ENCODE measurements at regions not wholly inside any gene's neighbourhood (a gene's known extent, or its start where the extent isn't known, plus 50 kb on each side); places are given as distances from the start of the nearest gene placed in this dataset.
"Not testable (repeated sequence)": the region's sequence is repeated elsewhere in the genome, so short reads cannot be mapped to it uniquely, and the experiment has no call there.

DNA sequence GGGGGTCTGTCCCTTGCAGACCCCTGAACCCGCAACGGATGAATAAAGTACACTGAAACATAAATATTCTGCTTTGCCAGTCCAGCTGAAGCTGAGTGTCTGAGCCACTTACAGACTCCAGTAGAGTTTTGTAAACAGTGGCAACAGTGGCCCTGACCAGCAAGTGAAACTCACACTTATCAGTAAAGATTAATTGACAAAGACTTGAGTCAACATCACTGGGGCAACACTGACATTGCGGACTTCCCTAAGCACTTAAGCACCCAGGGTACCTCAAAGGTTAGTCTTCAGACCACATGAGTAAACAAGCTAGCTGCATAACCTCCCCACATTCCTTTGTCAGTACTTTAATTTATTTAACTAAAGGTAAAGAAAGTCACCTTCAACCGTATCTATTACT is 79.8 kb upstream of the HSFY2 start:
- POLR2A ChIA-PET; DNase-seq (ENCODE audit: low read depth, low spot score); CTCF ChIA-PET; H3K4me3 ChIP-seq (ENCODE audit: low read depth, low read length): not testable (repeated sequence)

DNA sequence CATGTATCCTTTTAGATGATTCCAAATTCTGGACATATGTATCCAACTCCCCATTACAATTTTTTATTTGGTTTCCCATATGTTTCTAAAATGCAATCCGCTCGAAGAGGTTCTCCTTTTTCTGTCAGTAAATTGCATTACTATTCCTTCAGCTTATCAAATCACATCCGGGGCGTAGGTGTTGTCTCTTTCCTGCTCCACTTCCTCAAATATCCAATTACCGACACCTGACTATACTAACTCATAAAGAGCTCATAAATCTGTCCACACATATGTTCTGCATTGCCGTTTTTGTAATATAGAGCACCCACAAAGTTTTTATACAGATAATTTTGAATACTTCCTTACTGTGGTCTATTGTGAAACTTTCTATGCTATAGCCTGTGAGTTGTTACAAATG is 63.1 kb upstream of the HSFY2 start:
- POLR2A ChIA-PET; CTCF ChIA-PET; H3K4me3 ChIP-seq (ENCODE audit: low read depth, low read length): not testable (repeated sequence)

More for the DNA sequence above, 63.1 kb upstream of the HSFY2 start:
- DNase-seq (ENCODE audit: low read depth, low spot score), result not testable (repeated sequence)
